Naive thymus-derived CD8-positive, alpha-beta T cell (primary cell): ENCODE measurements at regions not wholly inside any gene's neighbourhood (a gene's known extent, or its start where the extent isn't known, plus 50 kb on each side); places are given as distances from the start of the nearest gene placed in this dataset.
"Not testable (repeated sequence)": the region's sequence is repeated elsewhere in the genome, so short reads cannot be mapped to it uniquely, and the experiment has no call there.

ENCODE experiments used
- ATAC-seq, 2 donors: fragments of 150-1000 bp; cut with Tn5 transposase in 1 of 2; sonication (Bioruptor Pico), chemical (Tn5 transposase) in 1 of 2; 1 replicate in 1 of 2; 2 replicates in 1 of 2; pipeline ENCODE4 v1.10.0; 2021; ENCODE audit warnings: mild to moderate bottlenecking in 2 of 2, moderate library complexity in 2 of 2
- POLR2A ChIA-PET: fragments of 350-600 bp; sonication (Branson Sonifier 250); formaldehyde crosslinking; loops from one replicate; lab custom pipeline; 2021; ENCODE audit warnings: antibody characterized with exemption; lab: Charles Lee
- DNase-seq, 10 donors: peaks; one replicate each; pipeline versions ENCODE4 v3.0.0 to v3.0.0-alpha.2; 2020 to 2022
- H3K27ac Mint-ChIP-seq, 10 donors: one replicate each; pipeline ENCODE4 v1.8.0; 2020 to 2022; ENCODE audit warnings: mild to moderate bottlenecking in 10 of 10, mixed read lengths in 10 of 10, moderate library complexity in 4 of 10, inconsistent platforms in 1 of 10
- H3K27me3 Mint-ChIP-seq, 5 donors: one replicate each; pipeline ENCODE4 v1.8.0; 2021 to 2022; ENCODE audit warnings: mixed read lengths in 5 of 5
- H3K36me3 Mint-ChIP-seq, 3 donors: one replicate each; pipeline ENCODE4 v1.8.0; 2020 to 2022; ENCODE audit warnings: mixed read lengths in 3 of 3, mild to moderate bottlenecking in 2 of 3, inconsistent platforms in 1 of 3
- H3K4me1 Mint-ChIP-seq, 4 donors: one replicate each; pipeline ENCODE4 v1.8.0; 2021 to 2022; ENCODE audit warnings: mixed read lengths in 4 of 4
- H3K4me3 Mint-ChIP-seq, 10 donors: one replicate each; pipeline ENCODE4 v1.8.0; 2020 to 2022; ENCODE audit warnings: mild to moderate bottlenecking in 10 of 10, mixed read lengths in 10 of 10, moderate library complexity in 6 of 10, inconsistent platforms in 1 of 10
- H3K9me3 Mint-ChIP-seq, 9 donors: one replicate each; pipeline ENCODE4 v1.8.0; 2020 to 2022; ENCODE audit warnings: mixed read lengths in 9 of 9, mild to moderate bottlenecking in 3 of 9, inconsistent platforms in 1 of 9, moderate library complexity in 1 of 9

- H3K4me3 Mint-ChIP-seq = peak overlapping the region in 2 of 10 donors; percentile 13 to 37
- H3K9me3 Mint-ChIP-seq, H3K4me1 Mint-ChIP-seq, H3K27me3 Mint-ChIP-seq, H3K27ac Mint-ChIP-seq, POLR2A ChIA-PET, H3K36me3 Mint-ChIP-seq: not testable (repeated sequence)
- DNase-seq (peak; percentile 58 to 86 (median 78)), ATAC-seq (peak; percentile 95 to 99)
These were observed 97.3 kb upstream of the LYZL2 start for GRCh38 chr10:30726783-30727414.

- H3K27ac Mint-ChIP-seq = no peak overlapping the region
- peaks cover 0 to 2% (median 0%) of the 10 kb centered on the region in 5 donors for H3K27me3 Mint-ChIP-seq
- H3K36me3 Mint-ChIP-seq = no peaks in the 10 kb centered on the region
- H3K4me1 Mint-ChIP-seq = peaks cover 0 to 3% (median 0%) of the 10 kb centered on the region in 4 donors
- no peaks in the 10 kb centered on the region for H3K9me3 Mint-ChIP-seq
- DNase-seq (no peak), ATAC-seq (no peak)
- H3K4me3 Mint-ChIP-seq = no peak overlapping the region
- POLR2A ChIA-PET = no interaction called here
These were observed 96.1 kb upstream of the LYZL2 start for GRCh38 chr10:30725661-30726060.

GRCh38 chr10:30724296-30724695, 94.7 kb upstream of the LYZL2 start:
- POLR2A ChIA-PET = no interaction called here
- Mint-ChIP-seq H3K4me3 (no peak overlapping the region), H3K36me3 (no peaks in the 10 kb centered on the region), H3K27me3 (peaks cover 0 to 3% (median 2%) of the 10 kb centered on the region in 5 donors), H3K4me1 (peaks cover 0 to 3% (median 0%) of the 10 kb centered on the region in 4 donors), H3K27ac (peak overlapping the region in 1 of 10 donors; percentile 50), H3K9me3 (no peaks in the 10 kb centered on the region)
- DNase-seq (no peak), ATAC-seq (no peak)

- Mint-ChIP-seq H3K27me3 (peaks cover 0 to 8% (median 2%) of the 10 kb centered on the region in 5 donors), H3K4me3 (no peak overlapping the region), H3K9me3 (no peaks in the 10 kb centered on the region), H3K36me3 (no peaks in the 10 kb centered on the region), H3K4me1 (peaks cover 0 to 3% (median 1%) of the 10 kb centered on the region in 4 donors), H3K27ac (no peak overlapping the region)
- ATAC-seq (no peak), DNase-seq (no peak)
- POLR2A ChIA-PET = no interaction called here
These were observed 93.5 kb upstream of the LYZL2 start for GRCh38 chr10:30722956-30723620.

GRCh38 chr10:30719832-30720231, 90.3 kb upstream of the LYZL2 start:
- no peaks in the 10 kb centered on the region for H3K9me3 Mint-ChIP-seq
- POLR2A ChIA-PET = interaction anchor here (0.6 kb wide), 1 partner anchor 287 kb away, joined by 3 read pairs; no protein-coding TSS in a partner anchor
- H3K4me1 Mint-ChIP-seq = peaks cover 0 to 3% (median 1%) of the 10 kb centered on the region in 4 donors
- ATAC-seq = no peak
- no peak overlapping the region for H3K27ac Mint-ChIP-seq
- no peak overlapping the region for H3K4me3 Mint-ChIP-seq
- H3K36me3 Mint-ChIP-seq = no peaks in the 10 kb centered on the region
- DNase-seq = no peak
- peaks cover 0 to 7% (median 2%) of the 10 kb centered on the region in 5 donors for H3K27me3 Mint-ChIP-seq

GRCh38 chr10:30709700-30710358, 80.3 kb upstream of the LYZL2 start:
- Mint-ChIP-seq H3K27me3 (peaks cover 0 to 2% (median 0%) of the 10 kb centered on the region in 5 donors), H3K4me1 (peaks cover 14 to 20% (median 20%) of the 10 kb centered on the region in 4 donors), H3K9me3 (peaks cover 0 to 13% (median 5%) of the 10 kb centered on the region in 9 donors), H3K36me3 (peaks cover 0 to 14% (median 11%) of the 10 kb centered on the region in 3 donors), H3K4me3 (no peak overlapping the region), H3K27ac (peak overlapping the region in 2 of 10 donors; percentile 18 to 32)
- DNase-seq = no peak
- no peak for ATAC-seq
- POLR2A ChIA-PET = no interaction called here

GRCh38 chr10:30709229-30709628, 79.7 kb upstream of the LYZL2 start:
- Mint-ChIP-seq H3K4me3 (no peak overlapping the region), H3K4me1 (peaks cover 16 to 26% (median 25%) of the 10 kb centered on the region in 4 donors), H3K27me3 (peaks cover 0 to 2% (median 0%) of the 10 kb centered on the region in 5 donors), H3K27ac (peak overlapping the region in 6 of 10 donors; percentile 7 to 88 (median 70)), H3K9me3 (peaks cover 0 to 13% (median 5%) of the 10 kb centered on the region in 9 donors), H3K36me3 (peaks cover 0 to 14% (median 11%) of the 10 kb centered on the region in 3 donors)
- DNase-seq = no peak
- no peak for ATAC-seq
- POLR2A ChIA-PET = interaction anchor here (0.7 kb wide), 1 partner anchor 11 kb away, joined by 3 read pairs; no protein-coding TSS in a partner anchor

- Mint-ChIP-seq H3K27ac (no peak overlapping the region), H3K4me1 (peaks cover 18 to 35% (median 34%) of the 10 kb centered on the region in 4 donors), H3K4me3 (no peak overlapping the region), H3K36me3 (peaks cover 0 to 4% (median 3%) of the 10 kb centered on the region in 3 donors), H3K9me3 (peaks cover 0 to 4% (median 1%) of the 10 kb centered on the region in 9 donors), H3K27me3 (peaks cover 0 to 2% (median 0%) of the 10 kb centered on the region in 5 donors)
- POLR2A ChIA-PET = no interaction called here
- ATAC-seq = no peak
- DNase-seq = no peak
These were observed 78.7 kb upstream of the LYZL2 start for GRCh38 chr10:30708234-30708633.

- H3K4me1 Mint-ChIP-seq = peaks cover 22 to 54% (median 52%) of the 10 kb centered on the region in 4 donors
- peak overlapping the region; percentile 96 to 99 (median 98) for H3K27ac Mint-ChIP-seq
- ATAC-seq, H3K27me3 Mint-ChIP-seq, H3K36me3 Mint-ChIP-seq, H3K9me3 Mint-ChIP-seq, DNase-seq: not testable (repeated sequence)
- POLR2A ChIA-PET = interaction anchor here (0.6 to 2.9 kb wide), 2 partner anchors 10 to 90 kb away, joined by 9 to 11 read pairs; no protein-coding TSS in a partner anchor
- H3K4me3 Mint-ChIP-seq = peak overlapping the region in 4 of 10 donors; percentile 28 to 93 (median 54)
These were observed 76.6 kb upstream of the LYZL2 start for GRCh38 chr10:30706189-30706588.

GRCh38 chr10:30705625-30706149, 76.1 kb upstream of the LYZL2 start:
- DNase-seq = peak in 1 of 10 donors; percentile 7
- POLR2A ChIA-PET = interaction anchor here (0.6 to 2.9 kb wide), 3 partner anchors 9 to 1055 kb away, joined by 3 to 11 read pairs (median 4); no protein-coding TSS in a partner anchor
- Mint-ChIP-seq H3K4me1 (peaks cover 22 to 57% (median 55%) of the 10 kb centered on the region in 4 donors), H3K4me3 (peak overlapping the region; percentile 88 to 93 (median 92)), H3K27ac (peak overlapping the region; percentile 96 to 99 (median 98)), H3K27me3 (peaks cover 0 to 2% (median 0%) of the 10 kb centered on the region in 5 donors), H3K36me3 (no peaks in the 10 kb centered on the region), H3K9me3 (no peaks in the 10 kb centered on the region)
- ATAC-seq = peak; percentile 2 to 19

GRCh38 chr10:30705101-30705624, 75.6 kb upstream of the LYZL2 start:
- peak overlapping the region; percentile 96 to 99 (median 98) for H3K27ac Mint-ChIP-seq

More at GRCh38 chr10:30705101-30705624, 75.6 kb upstream of the LYZL2 start:
- H3K4me1 Mint-ChIP-seq = peaks cover 20 to 62% (median 60%) of the 10 kb centered on the region in 4 donors
- peaks cover 0 to under 1% (median 0%) of the 10 kb centered on the region in 5 donors for H3K27me3 Mint-ChIP-seq
- peak overlapping the region; percentile 88 to 93 (median 92) for H3K4me3 Mint-ChIP-seq
- no peaks in the 10 kb centered on the region for H3K36me3 Mint-ChIP-seq
- DNase-seq (peak in 6 of 10 donors; percentile 16 to 62 (median 54)), ATAC-seq (peak; percentile 24 to 32)
- no peaks in the 10 kb centered on the region for H3K9me3 Mint-ChIP-seq
- POLR2A ChIA-PET = interaction anchor here (0.6 to 2.9 kb wide), 3 partner anchors 9 to 1055 kb away, joined by 3 to 11 read pairs (median 4); no protein-coding TSS in a partner anchor
